ENCODE measurements at regions not wholly inside any gene's neighbourhood (a gene's known extent, or its start where the extent isn't known, plus 50 kb on each side); places are given as distances from the start of the nearest gene placed in this dataset.
"Not testable (repeated sequence)": the region's sequence is repeated elsewhere in the genome, so short reads cannot be mapped to it uniquely, and the experiment has no call there.

DNA sequence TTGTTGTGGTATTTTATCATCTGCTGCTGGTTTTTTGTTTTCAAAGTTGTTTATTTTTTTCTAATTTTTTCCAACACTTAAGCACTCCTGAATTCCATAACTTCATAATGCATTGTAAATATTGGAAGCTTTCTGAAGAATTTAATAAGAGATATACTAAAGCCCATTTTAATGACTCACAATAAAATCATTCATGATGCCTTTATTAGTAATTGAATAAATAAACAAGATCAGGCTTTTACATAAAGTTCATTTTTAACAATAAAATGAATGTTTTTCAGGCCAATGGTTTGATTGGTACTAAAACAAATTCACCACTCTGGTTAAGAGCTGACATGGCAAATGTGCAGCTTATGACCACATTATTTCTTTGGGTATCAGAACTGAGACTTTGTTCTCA lies 408.2 kb upstream of the SMIM31 start:
- DNase-seq: no peak

DNA sequence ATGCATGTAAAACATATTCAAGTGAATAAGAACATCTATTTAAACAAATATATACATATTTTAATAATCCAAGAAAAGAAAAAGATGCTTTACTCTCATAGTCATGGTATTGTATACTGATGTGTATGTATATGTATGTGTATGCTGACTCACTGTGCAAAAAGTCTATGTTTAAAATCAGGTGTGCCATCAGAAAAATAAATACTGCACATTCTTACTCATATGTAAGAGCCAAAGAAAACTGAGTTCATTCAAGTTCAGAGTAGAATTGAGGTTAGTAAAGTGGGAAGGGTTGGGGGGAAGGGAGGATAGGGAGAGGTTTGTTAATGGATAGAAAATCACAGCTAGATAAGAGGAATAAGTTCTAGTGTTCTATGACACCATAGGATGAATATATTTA lies 403.9 kb upstream of the SMIM31 start:
- DNase-seq: no peak

DNA sequence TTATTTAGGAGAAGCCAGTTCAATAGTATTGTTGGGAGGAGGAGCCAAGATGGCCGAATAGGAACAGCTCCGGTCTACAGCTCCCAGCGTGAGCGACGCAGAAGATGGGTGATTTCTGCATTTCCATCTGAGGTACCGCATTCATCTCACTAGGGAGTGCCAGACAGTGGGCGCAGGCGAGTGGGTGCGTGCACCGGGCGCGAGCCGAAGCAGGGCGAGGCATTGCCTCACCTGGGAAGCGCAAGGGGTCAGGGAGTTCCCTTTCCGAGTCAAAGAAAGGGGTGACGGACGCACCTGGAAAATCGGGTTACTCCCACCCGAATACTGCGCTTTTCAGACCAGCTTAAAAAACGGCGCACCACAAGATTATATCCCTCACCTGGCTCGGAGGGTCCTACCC lies 403.2 kb upstream of the SMIM31 start:
- DNase-seq: not testable (repeated sequence)

DNA sequence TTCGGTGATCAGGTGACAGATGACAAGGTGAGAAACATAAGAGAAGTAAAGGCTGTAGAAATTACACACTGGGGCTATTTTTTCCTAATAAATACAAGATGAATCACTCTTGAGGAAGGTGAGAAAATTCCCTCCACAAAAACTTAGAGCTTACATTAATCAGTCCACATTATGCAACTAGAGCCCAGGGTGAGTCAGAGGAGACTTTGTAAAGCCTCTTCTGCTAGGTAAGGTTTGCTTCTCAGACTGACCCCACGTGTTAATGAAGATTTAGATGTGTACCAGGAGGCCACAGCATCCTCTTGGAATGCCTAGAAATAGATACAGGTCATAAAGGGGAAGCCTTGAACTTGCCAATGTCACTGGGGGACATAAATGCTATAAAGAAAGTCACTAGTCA lies 396.0 kb upstream of the SMIM31 start:
- no peak for DNase-seq

DNA sequence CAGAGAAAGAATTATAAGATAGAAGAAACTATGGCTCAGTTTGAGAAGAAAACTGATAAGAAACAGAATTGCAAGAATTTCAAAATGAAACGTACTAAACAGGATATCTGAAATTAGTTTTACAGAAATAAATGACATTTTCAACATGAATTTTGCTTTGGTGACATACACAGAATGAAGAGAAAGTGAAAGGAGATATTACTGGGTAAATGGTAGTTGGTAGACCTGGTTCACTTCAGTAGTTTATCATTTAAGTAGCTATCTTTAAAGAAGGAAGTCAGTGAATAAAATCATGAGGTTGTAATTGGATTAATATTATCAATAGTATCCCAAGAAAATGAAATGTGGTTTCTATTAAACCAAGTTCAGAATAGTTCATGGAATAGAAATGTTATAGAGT lies 395.5 kb upstream of the SMIM31 start:
- no peak for DNase-seq

DNA sequence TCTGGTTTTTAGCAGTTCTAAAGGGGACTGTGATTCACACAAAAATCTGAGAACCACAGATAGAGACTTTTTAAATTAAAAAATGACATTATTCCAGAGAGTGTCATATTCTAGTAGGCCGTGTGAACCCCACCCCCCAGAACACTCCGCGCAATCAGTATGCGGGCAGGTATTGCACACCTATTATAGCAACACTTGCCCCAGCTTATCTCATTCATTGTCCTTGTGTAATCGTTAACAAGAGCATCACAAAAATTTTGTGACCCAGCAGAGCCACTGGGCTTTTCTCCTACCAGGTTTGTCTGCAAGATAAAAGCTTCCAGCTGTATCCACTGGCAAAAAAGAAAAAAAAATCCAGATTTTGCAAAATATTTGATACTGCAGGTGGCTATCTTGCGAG lies 394.1 kb upstream of the SMIM31 start:
- no peak for DNase-seq

DNA sequence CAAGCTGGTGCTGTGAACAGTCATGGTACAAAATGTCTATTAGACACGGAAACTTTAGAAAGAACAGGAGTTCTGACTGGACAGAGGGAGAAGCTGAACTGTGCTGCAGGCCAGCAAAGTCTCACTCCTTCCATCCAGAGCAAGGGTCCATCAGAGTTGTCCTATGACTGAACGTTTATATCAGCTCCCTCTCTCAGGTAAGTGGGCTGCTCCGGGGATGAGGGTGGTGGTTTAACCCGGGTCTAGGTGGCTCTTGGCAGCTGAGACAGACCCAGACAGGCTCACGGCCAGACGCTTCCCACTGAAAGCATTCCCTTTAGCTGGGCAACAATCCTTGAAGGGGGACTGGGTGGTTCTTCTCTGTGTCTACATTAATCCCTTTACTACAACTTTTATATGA lies 385.0 kb upstream of the SMIM31 start:
- DNase-seq: no peak

DNA sequence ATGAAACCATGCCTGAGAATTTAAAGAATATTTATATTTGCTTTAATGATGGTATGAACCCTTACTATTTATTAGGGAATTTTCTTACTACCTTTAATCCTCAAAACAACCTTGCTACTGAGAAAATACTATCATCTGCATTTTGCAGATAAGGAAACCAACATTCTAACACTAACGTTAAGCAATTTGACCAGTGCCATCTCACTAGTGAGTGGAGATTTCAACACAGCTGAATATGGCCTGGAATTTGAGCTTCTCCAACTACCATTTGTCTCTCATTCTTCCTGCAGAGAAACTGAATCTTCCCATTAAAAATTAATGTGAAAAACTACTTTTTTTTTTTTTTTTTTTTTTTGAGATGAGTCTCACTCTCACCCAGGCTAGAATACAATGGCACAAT lies 380.9 kb upstream of the SMIM31 start:
- no peak for DNase-seq

DNA sequence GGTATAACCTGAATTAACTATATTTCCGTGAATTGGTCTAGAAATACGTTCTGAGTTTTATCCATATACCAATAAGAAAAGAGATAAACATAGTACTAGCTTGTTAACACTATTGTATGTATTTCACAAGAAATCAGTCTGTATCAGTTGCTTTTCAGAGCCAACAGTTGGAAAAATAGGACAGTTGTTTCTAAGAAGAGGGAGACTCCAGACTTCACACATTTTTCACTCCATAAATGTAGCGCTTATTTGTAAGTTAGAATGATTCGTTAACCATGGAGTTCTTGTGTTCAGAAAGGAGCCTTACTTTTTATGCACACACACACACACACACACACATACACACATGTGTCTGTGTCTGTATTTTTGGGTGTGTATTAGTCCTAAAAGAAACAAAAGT lies 376.7 kb upstream of the SMIM31 start:
- no peak for DNase-seq

DNA sequence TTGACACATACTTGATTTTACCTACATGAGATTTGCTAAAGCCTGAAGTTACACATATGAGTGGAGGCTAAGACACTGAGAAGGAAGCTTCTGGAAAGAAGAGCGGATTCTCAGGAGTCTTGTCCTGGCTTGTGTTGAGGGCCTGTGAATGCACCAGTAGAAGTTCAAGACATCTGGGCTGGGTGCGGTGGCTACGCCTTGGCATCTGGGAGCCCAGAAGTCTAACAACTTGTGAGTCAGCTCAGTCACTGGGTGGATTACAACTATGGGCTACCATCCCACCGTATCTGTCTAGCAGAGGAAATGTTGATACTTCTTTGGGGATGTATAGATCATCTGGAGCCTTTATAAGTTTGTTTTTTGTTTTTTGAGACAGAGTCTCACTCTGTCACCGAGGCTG lies 375.6 kb upstream of the SMIM31 start:
- DNase-seq: no peak

DNA sequence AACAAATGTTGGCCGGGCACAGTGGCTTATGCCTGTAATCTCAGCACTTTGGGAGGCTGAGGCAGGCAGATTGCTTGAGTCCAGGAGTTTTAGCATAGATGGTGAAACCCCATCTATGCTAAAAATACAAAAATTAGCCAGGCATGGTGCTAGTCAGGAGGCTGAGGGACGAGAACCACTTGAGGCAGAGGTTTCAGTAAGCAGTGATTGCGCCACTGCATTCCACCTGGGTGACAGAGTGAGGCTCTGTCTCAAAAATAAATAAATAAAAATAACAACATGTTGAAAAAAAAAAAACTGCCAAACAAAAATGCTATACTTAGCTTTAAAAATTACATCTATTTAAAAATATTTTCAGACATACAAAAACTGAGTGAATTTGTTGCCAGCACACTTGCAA lies 374.2 kb upstream of the SMIM31 start:
- no peak for DNase-seq

DNA sequence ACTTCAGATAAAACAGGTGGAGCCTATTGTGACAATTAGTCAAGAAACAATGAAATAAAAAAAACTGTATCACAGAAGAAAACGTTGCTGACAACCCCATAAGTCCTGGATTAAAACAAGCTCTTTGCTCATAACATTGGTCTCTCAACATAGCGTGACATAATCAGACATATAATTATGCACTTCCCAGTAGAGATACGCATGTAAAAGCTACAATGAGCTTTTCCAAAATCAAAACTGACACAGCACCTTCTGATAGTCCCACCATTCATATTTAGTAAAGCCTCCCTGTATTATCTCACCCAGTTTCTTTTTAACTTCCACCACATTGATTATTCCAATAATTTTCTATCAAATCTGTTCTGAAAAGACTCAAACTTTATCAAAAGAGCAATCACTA lies 372.1 kb upstream of the SMIM31 start:
- no peak for DNase-seq

DNA sequence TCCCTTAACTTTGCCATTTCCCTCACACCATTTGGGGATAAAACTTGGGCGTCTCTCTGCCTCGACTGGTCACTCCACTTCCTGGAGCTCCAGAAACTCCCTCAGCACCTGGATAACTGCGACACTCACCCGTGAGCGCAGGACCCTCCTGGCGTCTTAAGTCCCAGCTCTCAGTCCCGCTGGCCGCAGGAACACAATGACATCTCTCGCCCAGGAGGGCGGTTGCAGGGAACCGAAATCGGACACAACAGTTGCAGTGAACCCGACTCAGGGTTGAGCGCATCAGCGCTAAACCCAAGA lies 370.9 kb upstream of the SMIM31 start:
- DNase-seq: no peak

DNA sequence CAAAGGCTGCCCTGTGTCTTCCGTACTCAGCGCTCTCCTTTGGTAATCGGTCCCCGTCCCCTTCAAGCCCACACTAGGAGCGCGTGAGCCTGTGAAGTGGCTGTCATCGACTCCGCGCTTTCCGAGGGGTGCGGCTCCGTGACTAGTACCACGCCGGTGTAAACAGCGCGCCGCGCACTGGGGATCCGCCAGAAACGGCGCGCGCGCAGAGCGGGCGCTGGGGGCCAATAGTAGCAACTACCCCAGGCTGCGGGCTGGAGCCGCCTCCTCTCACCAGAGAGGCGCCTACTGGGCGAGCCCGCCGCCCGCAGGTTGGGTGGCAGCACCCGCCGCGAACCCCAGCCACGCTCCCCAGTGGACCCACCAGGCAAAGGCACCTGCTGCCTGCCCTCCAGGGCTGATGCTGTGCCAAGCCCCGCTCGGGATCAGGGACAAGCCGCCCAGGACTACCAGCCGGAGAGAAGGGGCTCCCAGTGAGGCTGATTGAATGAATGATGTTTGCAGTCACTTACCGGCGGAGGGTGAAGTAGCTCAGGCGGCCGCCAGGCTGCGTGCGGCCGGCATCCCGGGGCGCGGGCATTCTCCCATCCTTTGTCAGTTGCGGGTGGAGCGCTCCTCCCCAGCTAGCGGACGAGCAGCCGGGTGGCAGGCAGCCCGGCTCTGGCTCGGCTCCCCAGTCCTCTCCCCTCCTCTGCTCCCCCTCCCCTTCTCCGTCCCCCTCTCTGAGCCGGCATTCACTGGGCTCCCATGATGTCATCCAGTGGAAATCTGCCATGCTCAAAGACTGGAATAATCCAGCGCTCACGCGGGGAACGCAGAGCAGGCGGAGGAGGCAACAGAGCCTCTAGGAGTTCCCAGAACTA lies 370.3 kb upstream of the SMIM31 start:
- DNase-seq: no peak

DNA sequence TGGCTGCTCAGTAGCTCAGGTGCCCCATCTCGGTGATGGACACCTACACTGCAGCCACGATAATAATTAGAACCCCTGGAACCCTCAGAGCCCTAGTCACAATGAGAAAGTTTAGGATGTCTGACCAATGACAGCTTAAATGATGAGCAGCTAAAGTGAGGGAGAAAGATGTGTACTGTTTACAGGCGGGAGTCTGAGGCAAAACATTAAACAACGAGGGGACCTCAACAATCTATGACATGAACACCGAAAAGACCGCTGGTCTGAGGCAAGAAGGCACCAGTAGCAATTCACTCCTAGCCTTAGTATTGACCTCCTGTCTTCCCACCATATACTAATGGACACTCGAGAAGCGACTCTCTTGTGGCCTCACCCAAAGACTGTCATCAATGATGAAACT lies 369.5 kb upstream of the SMIM31 start:
- no peak for DNase-seq

DNA sequence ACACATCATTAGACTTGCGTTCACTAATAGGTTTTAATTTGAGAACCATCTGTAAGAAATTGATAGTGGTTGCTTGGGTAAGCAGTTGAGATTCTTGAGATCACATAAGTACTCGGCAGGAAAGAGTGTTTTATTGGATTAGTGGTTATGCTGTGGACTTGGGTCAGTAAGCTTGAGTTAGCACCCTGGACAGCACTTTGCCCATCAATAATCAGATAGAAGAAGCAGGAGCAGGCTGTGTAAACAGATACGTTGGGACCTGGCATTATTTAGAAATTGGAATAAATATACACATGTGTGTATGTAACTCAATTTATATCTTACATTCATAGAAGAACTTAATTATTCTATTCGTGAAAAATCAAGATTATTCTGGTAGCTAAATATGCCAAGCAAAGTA lies 357.5 kb upstream of the SMIM31 start:
- DNase-seq: no peak

DNA sequence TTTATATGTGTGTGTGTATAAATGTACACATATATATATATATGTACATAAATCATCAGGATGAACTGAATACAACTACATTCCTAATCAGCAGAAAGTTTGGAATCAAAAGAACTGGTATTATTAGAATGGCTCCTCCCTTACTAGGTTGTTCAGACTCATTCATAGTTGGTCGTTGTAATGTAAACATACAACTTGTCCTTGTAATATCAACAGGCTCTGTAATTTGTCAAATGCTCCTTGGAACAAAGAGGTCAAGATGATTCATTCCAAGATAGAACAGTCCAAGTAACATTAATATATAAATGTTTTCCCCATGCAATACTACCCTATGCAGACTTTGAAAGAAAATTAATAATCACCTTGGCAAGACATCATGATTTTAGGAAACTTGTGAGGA lies 351.4 kb upstream of the SMIM31 start:
- no peak for DNase-seq

DNA sequence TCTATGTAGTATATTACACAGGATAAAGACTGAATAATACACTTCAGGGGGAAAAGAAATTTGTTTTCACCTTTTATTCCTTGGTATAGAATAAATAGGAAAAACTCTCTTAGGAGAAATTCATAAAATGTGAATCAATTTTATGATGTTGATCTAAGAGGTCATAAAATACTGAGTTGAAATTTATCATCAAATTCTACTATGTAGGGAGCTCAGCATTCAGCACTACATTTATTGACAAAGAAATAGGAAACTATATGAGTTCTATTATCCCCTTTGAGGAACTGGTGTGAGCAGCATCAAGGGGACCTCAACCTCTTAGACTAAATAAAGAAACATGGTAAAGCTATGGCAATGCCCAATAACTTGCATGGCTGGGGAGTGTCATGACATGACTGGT lies 348.2 kb upstream of the SMIM31 start:
- DNase-seq: no peak

DNA sequence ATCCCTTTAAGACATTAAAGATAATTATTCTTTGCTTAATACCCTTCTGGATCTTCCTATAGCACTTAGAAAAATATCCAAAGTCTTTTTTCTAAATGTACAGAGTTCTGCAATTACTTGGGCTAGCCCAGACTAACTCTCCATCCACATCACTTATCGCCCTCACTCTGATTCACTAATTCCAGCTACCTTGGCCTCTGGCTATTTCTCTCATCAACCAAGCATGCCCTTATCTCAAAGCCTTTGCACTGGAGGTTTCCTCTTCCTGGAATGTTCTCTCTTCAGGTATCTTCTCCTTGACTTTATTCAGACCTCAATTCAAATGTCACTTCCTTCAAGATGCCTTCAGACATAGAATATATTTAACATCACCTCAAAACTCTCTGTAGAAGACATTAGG lies 345.1 kb upstream of the SMIM31 start:
- DNase-seq: no peak

DNA sequence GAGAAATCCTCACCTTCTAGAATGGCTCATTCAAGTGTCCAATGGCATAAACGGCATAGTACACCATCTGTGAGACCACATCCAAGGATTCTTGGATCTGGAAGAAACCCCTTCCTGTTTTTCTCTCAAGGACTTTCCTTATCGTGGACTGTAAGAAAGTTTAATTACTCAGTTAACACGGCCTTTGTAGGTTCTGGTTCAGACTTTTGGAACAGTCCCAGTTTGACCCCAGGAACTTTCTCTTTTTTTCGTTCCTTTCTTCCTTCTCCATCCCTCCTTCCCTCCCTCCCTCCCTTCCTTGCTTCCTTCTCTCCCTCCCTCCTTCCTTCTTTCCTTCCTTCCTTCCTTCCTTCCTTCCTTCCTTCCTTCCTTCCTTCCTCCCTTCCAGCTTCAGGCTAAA lies 343.5 kb upstream of the SMIM31 start:
- no peak for DNase-seq

DNA sequence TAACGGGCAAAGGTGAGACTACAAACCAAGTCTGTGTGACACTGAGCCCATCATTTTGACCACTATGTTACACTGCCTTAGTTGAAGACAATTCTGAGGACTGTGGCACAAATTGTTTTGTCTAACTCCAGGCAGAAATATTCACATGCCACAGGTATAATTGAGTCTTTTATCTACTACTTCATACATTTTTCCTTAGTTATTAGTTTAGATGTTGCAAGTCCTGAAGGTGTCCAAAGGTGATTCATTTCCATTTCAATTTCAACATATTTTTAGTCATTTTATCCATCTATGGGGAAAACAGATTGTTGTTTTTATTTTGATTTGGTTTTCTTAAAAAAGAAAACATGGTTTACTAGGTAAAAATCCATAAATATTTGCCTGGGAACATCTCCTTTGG lies 341.7 kb upstream of the SMIM31 start:
- DNase-seq: no peak

DNA sequence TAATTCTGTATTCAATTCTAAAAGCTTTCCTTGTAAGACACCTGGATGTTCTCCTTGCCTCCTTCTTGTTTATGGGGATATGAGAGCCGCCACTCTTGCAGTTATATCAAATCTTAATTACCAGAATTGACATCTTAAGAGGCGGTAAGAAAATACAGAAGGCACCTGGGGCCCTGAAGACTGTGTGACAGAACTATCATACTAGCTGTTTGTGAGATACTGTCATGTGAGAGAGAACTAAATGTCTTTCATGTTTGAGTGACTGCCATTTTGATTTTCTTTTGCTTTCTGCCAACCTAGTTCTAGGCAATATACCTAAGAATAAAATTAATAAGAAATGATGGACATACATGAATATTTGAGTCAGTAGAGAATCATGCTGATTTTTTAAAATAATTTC lies 340.2 kb upstream of the SMIM31 start:
- DNase-seq: no peak

DNA sequence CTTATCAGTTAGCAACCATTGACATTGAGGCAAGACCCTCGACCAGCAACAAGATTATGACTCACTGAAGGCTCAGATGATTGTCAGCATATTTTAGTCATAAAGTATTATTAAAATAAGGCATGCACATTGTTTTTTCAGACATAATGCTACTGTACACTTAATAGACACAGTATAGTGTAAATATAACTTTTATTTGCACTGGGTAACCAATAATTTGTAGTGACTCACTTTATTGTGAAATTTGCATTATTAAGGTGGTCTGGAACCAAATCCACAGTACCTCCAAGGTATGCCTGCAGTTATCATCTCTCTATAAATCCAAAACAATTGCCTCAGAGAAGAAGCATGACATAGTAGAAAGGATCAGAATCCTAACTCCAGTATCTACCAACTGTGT lies 330.1 kb upstream of the SMIM31 start:
- DNase-seq: no peak

DNA sequence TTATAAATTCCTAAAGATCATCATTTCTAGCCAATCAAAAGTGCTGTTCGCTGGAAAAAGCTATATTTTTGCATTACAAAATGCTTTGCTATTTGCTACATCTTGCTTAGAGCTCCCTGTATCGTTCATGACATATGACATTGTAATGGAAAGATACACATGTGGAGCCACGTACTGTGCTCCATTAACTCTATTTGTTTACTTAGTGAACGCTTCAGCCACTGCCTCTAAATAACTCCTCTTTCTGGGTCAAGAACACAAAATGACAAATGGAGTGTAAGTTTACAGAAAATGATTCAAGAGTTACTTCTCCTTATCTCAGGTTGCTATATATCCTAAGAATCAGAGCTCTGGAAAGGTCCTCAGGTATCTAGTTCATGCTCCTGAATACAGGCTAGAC lies 329.1 kb upstream of the SMIM31 start:
- no peak for DNase-seq

DNA sequence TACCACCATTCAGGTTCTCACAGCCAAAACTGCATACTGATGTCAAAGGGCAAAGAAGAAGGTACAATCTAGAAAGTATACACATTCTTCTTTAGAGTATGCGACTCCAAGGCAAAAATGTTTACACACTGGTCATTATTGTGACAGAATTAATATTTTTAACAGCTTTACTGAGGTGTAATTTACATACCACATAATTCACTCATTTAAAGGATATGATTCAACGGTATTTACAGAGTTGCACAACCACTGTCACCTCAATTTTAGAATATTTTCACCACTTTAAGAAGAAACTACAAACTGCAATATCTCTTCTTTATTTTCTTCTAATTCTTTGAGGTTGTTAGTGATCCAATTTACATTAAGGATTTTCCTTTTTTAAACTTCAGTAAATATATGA lies 325.4 kb upstream of the SMIM31 start:
- no peak for DNase-seq

DNA sequence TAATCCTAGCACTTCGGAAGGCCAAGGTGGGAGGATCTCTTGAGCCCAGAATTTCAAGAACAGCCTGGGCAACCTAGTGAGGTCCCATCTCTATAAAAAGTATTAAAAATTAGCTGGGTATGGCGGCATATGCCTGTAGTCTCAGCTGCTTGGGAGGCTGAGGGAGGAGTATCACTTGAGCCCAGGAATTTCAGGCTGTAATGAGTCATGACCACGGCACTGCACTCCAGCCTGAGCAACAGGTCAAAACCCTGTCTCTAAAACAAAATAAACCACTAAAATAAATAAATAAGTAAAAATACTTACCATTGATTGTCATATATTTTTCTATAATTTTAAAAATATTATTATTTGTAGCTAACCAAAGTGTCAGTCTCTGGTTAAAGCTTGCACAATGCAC lies 315.6 kb upstream of the SMIM31 start:
- DNase-seq: no peak
